ENCODE measurements at regions not wholly inside any gene's neighbourhood (a gene's known extent, or its start where the extent isn't known, plus 50 kb on each side); places are given as distances from the start of the nearest gene placed in this dataset.
A peak's percentile ranks its signal among the peaks of the same experiment; 100 is the strongest.

- no peak overlapping the region for H3K27ac ChIP-seq
- H3K9me3 ChIP-seq (ENCODE audit: low read depth) = no peaks in the 10 kb centered on the region
- no peak for TF ChIP-seq CTCF (IDR thresholded peaks at IDR 0.05; ENCODE audit: low read depth, low read length)
- H3K4me3 ChIP-seq = no peak overlapping the region
- H3K27me3 ChIP-seq = no peaks in the 10 kb centered on the region
- H3K36me3 ChIP-seq = no peaks in the 10 kb centered on the region
- DNase-seq (ENCODE audit: low read depth in 1 of 2, low spot score in 1 of 2) = no peak
- no peaks in the 10 kb centered on the region for H3K4me1 ChIP-seq (ENCODE audit: low read depth)
Observed at GRCh38 chr5:21097661-21098060, 1109.7 kb upstream of the CDH18 start.

GRCh38 chr5:21094619-21095018 lies 1106.6 kb upstream of the CDH18 start:
- no peak overlapping the region for H3K27ac ChIP-seq
- H3K27me3 ChIP-seq = no peaks in the 10 kb centered on the region
- no peak overlapping the region for H3K4me3 ChIP-seq
- H3K4me1 ChIP-seq (ENCODE audit: low read depth) = no peaks in the 10 kb centered on the region
- H3K36me3 ChIP-seq = no peaks in the 10 kb centered on the region
- no peak for TF ChIP-seq CTCF (IDR thresholded peaks at IDR 0.05; ENCODE audit: low read depth, low read length)
- no peak for DNase-seq (ENCODE audit: low read depth in 1 of 2, low spot score in 1 of 2)
- no peaks in the 10 kb centered on the region for H3K9me3 ChIP-seq (ENCODE audit: low read depth)

- Histone ChIP-seq H3K27me3 (no peaks in the 10 kb centered on the region), H3K4me1 (ENCODE audit: low read depth) (no peaks in the 10 kb centered on the region), H3K4me3 (no peak overlapping the region), H3K36me3 (no peaks in the 10 kb centered on the region), H3K27ac (no peak overlapping the region), H3K9me3 (ENCODE audit: low read depth) (no peaks in the 10 kb centered on the region)
- TF ChIP-seq CTCF (IDR thresholded peaks at IDR 0.05; ENCODE audit: low read depth, low read length) = no peak
- DNase-seq (ENCODE audit: low read depth in 1 of 2, low spot score in 1 of 2) = no peak
Observed at GRCh38 chr5:21087766-21088165, 1099.8 kb upstream of the CDH18 start.

GRCh38 chr5:21085791-21086190 lies 1097.8 kb upstream of the CDH18 start:
- no peak for TF ChIP-seq CTCF (IDR thresholded peaks at IDR 0.05; ENCODE audit: low read depth, low read length)
- Histone ChIP-seq H3K9me3 (ENCODE audit: low read depth) (no peaks in the 10 kb centered on the region), H3K4me1 (ENCODE audit: low read depth) (no peaks in the 10 kb centered on the region), H3K36me3 (no peaks in the 10 kb centered on the region), H3K4me3 (no peak overlapping the region), H3K27ac (no peak overlapping the region), H3K27me3 (no peaks in the 10 kb centered on the region)
- no peak for DNase-seq (ENCODE audit: low read depth in 1 of 2, low spot score in 1 of 2)

- Histone ChIP-seq H3K4me3 (no peak overlapping the region), H3K27ac (no peak overlapping the region), H3K4me1 (ENCODE audit: low read depth) (peaks cover 3% of the 10 kb centered on the region), H3K36me3 (no peaks in the 10 kb centered on the region), H3K27me3 (no peaks in the 10 kb centered on the region), H3K9me3 (ENCODE audit: low read depth) (no peaks in the 10 kb centered on the region)
- no peak for TF ChIP-seq CTCF (IDR thresholded peaks at IDR 0.05; ENCODE audit: low read depth, low read length)
- peak in 1 of 2 donors; percentile 8 for DNase-seq (ENCODE audit: low read depth in 1 of 2, low spot score in 1 of 2)
Observed at GRCh38 chr5:21071986-21072385, 1084.0 kb upstream of the CDH18 start.

GRCh38 chr5:21071421-21071820 lies 1083.4 kb upstream of the CDH18 start:
- H3K27ac ChIP-seq = no peak overlapping the region
- DNase-seq (ENCODE audit: low read depth in 1 of 2, low spot score in 1 of 2) = no peak
- no peak for TF ChIP-seq CTCF (IDR thresholded peaks at IDR 0.05; ENCODE audit: low read depth, low read length)
- H3K4me3 ChIP-seq = no peak overlapping the region
- no peaks in the 10 kb centered on the region for H3K27me3 ChIP-seq
- no peaks in the 10 kb centered on the region for H3K36me3 ChIP-seq
- no peaks in the 10 kb centered on the region for H3K9me3 ChIP-seq (ENCODE audit: low read depth)
- peaks cover 3% of the 10 kb centered on the region for H3K4me1 ChIP-seq (ENCODE audit: low read depth)

All from cardiac muscle cell (in vitro differentiated cells and primary cell).